Heart left ventricle (tissue), 16 donors: ENCODE measurements at regions not wholly inside any gene's neighbourhood (a gene's known extent, or its start where the extent isn't known, plus 50 kb on each side); places are given as distances from the start of the nearest gene placed in this dataset.

ENCODE experiments used
- ATAC-seq, 4 donors: fragments of 200-7000 bp; cut with Tn5 transposase; one replicate each; pipeline ENCODE4 v1.9.1; 2020 to 2022; ENCODE audit warnings: moderate library complexity in 4 of 4, mild to moderate bottlenecking in 3 of 4, moderate number of reproducible peaks in 1 of 4
- DNase-seq, 5 donors: peaks; one replicate each; pipeline ENCODE4 v3.0.0-alpha.2; 2020
- H3K27ac ChIP-seq, 12 donors: fragments of 200-600 bp; sonication (generic) in 4 of 12; one replicate each; pipeline versions ENCODE4 v1.5.0 to v1.8.0; 2016 to 2022; ENCODE audit warnings: mild to moderate bottlenecking in 2 of 12
- H3K27me3 ChIP-seq, 9 donors: fragments of 200-600 bp; sonication (generic) in 2 of 9; one replicate each; pipeline versions ENCODE4 v1.5.1 to v1.8.0; 2016 to 2022; ENCODE audit warnings: mild to moderate bottlenecking in 3 of 9
- H3K36me3 ChIP-seq, 9 donors: fragments of 200-600 bp; sonication (generic) in 2 of 9; one replicate each; pipeline versions ENCODE4 v1.5.0 to v1.8.0; 2018 to 2022; ENCODE audit warnings: mild to moderate bottlenecking in 2 of 9
- H3K4me1 ChIP-seq, 12 donors: fragments of 200-600 bp; sonication (generic) in 4 of 12; one replicate each; pipeline versions ENCODE4 v1.5.0 to v1.8.0; 2016 to 2022; ENCODE audit warnings: mild to moderate bottlenecking in 3 of 12
- H3K4me3 ChIP-seq, 12 donors: fragments of 200-600 bp; sonication (generic) in 4 of 12; one replicate each; pipeline versions ENCODE4 v1.5.0 to v1.8.0; 2017 to 2022; ENCODE audit warnings: mild to moderate bottlenecking in 9 of 12, moderate library complexity in 4 of 12
- H3K9me3 ChIP-seq, 12 donors: fragments of 200-600 bp; sonication (generic) in 4 of 12; one replicate each; pipeline versions ENCODE4 v1.5.0 to v1.8.0; 2016 to 2022; ENCODE audit warnings: mild to moderate bottlenecking in 1 of 12
- POLR2A ChIP-seq, 2 donors: fragments of 450-650 bp; IDR thresholded peaks; one replicate each; pipeline ENCODE4 v1.6.1; 2017; ENCODE audit warnings: antibody characterized with exemption in 2 of 2, mild to moderate bottlenecking in 2 of 2, moderate library complexity in 2 of 2
- WGBS, 4 donors: extraction: QIAGEN DNeasy Blood & Tissue Kit in 2 of 4; methylation state at CpG; one replicate each; pipeline versions ENCODE4 v1.1.5 to v1.1.7; 2013 to 2018; 5-methylcytosine and 5-hydroxymethylcytosine counted together
- intact Hi-C, 10 donors: fragments of 100-400 bp; cut with DNase I; formaldehyde crosslinking; loops; one replicate each; pipeline versions ENCODE4 v1.11.1 to v1.14.2; 2022
- TF ChIP-seq, protein P1 (sequence below), 12 donors: fragments of 200-600 bp; sonication (generic) in 4 of 12; IDR thresholded peaks; one replicate each; pipeline versions ENCODE4 v1.5.0 to v1.8.0; 2018 to 2022; ENCODE audit warnings: antibody characterized with exemption in 12 of 12, mild to moderate bottlenecking in 5 of 12
- donor health status: ischemic (EF 13 %, LVEDD 7.1; RV severe dilation, severe dysfunction).
- donor health status: healthy with polysubstance abuse.
- donor health status: DM: no; HTN: yes; CAD: no.
- donor health status: DM: no; HTN: no; CAD: no.
- donor health status: ischemic (EF 25% LVEDD 6.9; RV normal size, moderate dysfunction).
- donor health status: ischemic (EF 25% LVEDD 5.7; RV mildly dilated, moderate dysfunction).
- donor health status: healthy.
- donor health status: DM: yes; HTN: yes; CAD: no.
- donor health status: ischemic (EF 35%, LVEDD 5.7; RV mildly dilated, moderate dysfunction).
- donor health status: nonischemic (EF 11% LVEDD 7.7; RV severe dilation, severe dysfunction).
- donor health status: DM: yes; HTN: yes; CAD: no.
- donor health status: PGD.
- donor health status: ischemic (EF 29% LVEDD 5.4; RV normal size, mild dysfunction).
- donor health status: nonischemic (EF 23%, LVEDD 6.1; RV moderate dilation, normal function).

- Histone ChIP-seq H3K4me3 (no peak overlapping the region), H3K27me3 (no peaks in the 10 kb centered on the region), H3K27ac (no peak overlapping the region), H3K9me3 (no peaks in the 10 kb centered on the region), H3K4me1 (no peaks in the 10 kb centered on the region), H3K36me3 (no peaks in the 10 kb centered on the region)
- intact Hi-C loops, result no loop called here
- no peak for DNase-seq
- TF ChIP-seq, protein P1, sequence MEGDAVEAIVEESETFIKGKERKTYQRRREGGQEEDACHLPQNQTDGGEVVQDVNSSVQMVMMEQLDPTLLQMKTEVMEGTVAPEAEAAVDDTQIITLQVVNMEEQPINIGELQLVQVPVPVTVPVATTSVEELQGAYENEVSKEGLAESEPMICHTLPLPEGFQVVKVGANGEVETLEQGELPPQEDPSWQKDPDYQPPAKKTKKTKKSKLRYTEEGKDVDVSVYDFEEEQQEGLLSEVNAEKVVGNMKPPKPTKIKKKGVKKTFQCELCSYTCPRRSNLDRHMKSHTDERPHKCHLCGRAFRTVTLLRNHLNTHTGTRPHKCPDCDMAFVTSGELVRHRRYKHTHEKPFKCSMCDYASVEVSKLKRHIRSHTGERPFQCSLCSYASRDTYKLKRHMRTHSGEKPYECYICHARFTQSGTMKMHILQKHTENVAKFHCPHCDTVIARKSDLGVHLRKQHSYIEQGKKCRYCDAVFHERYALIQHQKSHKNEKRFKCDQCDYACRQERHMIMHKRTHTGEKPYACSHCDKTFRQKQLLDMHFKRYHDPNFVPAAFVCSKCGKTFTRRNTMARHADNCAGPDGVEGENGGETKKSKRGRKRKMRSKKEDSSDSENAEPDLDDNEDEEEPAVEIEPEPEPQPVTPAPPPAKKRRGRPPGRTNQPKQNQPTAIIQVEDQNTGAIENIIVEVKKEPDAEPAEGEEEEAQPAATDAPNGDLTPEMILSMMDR (IDR thresholded peaks at IDR 0.05), result no peak
- TF ChIP-seq POLR2A (IDR thresholded peaks at IDR 0.05), result no peak
- ATAC-seq, result no peak
- 67 to 83% (median 77%) methylated on average over 5 of the region's 5 CpGs for WGBS, 4 donors
These were observed 267.1 kb downstream of the ADGB start for GRCh38 chr6:146865756-146866379.

DNA sequence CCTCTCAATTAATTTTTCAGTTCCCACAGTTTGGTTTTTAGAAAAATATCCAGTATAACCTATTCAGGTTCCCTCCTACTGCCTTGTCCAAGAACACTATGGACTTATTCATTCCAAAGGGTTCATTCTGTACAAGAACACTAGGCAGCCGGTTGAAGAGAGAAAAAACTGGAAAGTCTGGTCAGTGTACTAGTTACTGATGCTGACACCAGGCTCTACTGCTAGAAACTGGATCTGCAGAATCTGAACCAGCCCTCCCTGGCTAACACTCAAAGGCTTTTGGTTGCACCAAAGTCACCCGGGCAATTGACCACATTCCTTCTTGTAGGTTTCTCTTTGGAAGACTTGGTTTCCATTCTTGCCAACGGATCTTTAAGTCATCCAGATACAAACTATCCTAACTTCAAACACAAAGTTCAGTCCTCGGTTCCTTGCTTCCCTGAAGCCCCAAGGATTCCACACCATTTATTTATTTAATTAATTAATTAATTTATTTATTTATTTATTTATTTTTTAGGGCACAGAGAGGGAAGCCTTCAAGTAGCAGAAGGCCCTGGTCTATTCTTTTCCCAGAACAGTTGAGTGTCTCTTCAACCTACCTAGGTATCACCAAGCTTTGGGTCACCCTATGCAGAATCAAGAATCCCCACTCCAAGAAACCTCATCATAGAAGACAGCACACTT lies 268.1 kb downstream of the ADGB start:
- Histone ChIP-seq H3K4me3 (no peak overlapping the region), H3K9me3 (no peaks in the 10 kb centered on the region), H3K27me3 (no peaks in the 10 kb centered on the region), H3K36me3 (no peaks in the 10 kb centered on the region), H3K4me1 (no peaks in the 10 kb centered on the region), H3K27ac (no peak overlapping the region)
- WGBS, 4 donors, result 92 to 97% (median 94%) methylated on average over 4 of the region's 4 CpGs
- DNase-seq, result no peak
- intact Hi-C loops, result no loop called here
- TF ChIP-seq, protein P1 (IDR thresholded peaks at IDR 0.05), result no peak
- ATAC-seq, result no peak

GRCh38 chr6:146868671-146869209 lies 270.0 kb downstream of the ADGB start:
- no peaks in the 10 kb centered on the region for H3K27me3 ChIP-seq
- 88 to 89% (median 88%) methylated on average over 4 of the region's 4 CpGs for WGBS, 4 donors
- H3K9me3 ChIP-seq, result no peaks in the 10 kb centered on the region
- H3K27ac ChIP-seq, result no peak overlapping the region
- H3K4me1 ChIP-seq, result no peaks in the 10 kb centered on the region
- H3K4me3 ChIP-seq, result no peak overlapping the region
- TF ChIP-seq POLR2A (IDR thresholded peaks at IDR 0.05), result no peak
- TF ChIP-seq, protein P1 (IDR thresholded peaks at IDR 0.05), result no peak
- ATAC-seq (no peak), DNase-seq (no peak)
- intact Hi-C loops, result no loop called here
- no peaks in the 10 kb centered on the region for H3K36me3 ChIP-seq

- TF ChIP-seq POLR2A (IDR thresholded peaks at IDR 0.05), result no peak
- TF ChIP-seq, protein P1 (IDR thresholded peaks at IDR 0.05), result no peak
- DNase-seq (no peak), ATAC-seq (no peak)
- Histone ChIP-seq H3K36me3 (no peaks in the 10 kb centered on the region), H3K9me3 (peaks cover 0 to 3% (median 0%) of the 10 kb centered on the region in 12 donors), H3K27ac (no peak overlapping the region), H3K27me3 (no peaks in the 10 kb centered on the region), H3K4me1 (no peaks in the 10 kb centered on the region), H3K4me3 (no peak overlapping the region)
- WGBS, 4 donors, result 79 to 89% (median 84%) methylated on average over 3 of the region's 3 CpGs
- intact Hi-C loops, result no loop called here
These were observed 272.0 kb downstream of the ADGB start for GRCh38 chr6:146870760-146871159.
